ENCODE measurements at regions not wholly inside any gene's neighbourhood (a gene's known extent, or its start where the extent isn't known, plus 50 kb on each side); places are given as distances from the start of the nearest gene placed in this dataset.

GRCh38 chr7:52791176-52791700 lies 244.2 kb upstream of the POM121L12 start:
- H3K4me1 ChIP-seq (replicated peaks in 1 of 4; ENCODE audit: control insufficient read depth in 3 of 4, insufficient read depth in 4 of 4, low read length in 3 of 4), result no peaks in the 10 kb centered on the region

More at GRCh38 chr7:52791176-52791700, 244.2 kb upstream of the POM121L12 start:
- no peak overlapping the region for H2BK20ac ChIP-seq (ENCODE audit: low read length)
- WGBS, 2 experiments (ENCODE audit: extremely low coverage in 1 of 2, insufficient coverage in 1 of 2, insufficient read length in 1 of 2, insufficient replicate concordance in 2 of 2, low coverage in 1 of 2, low lambda C conversion rate in 2 of 2, missing lambda C conversion rate in 1 of 2), result 90% methylated on average over 4 of the region's 4 CpGs; no CpG with 5 or more reads in 1 of the 2 experiments
- no peak overlapping the region for H2AFZ ChIP-seq (ENCODE audit: low read length)
- ChIA-PET POLR2A (ENCODE audit: partially characterized antibody) (no interaction called here), CTCF (ENCODE audit: partially characterized antibody) (interaction anchor here (1.2 kb wide), 1 partner anchor 517 kb away, joined by 4 read pairs; no protein-coding TSS in a partner anchor)
- no peak overlapping the region for H2BK15ac ChIP-seq (ENCODE audit: low read length)
- no peak overlapping the region for H4K91ac ChIP-seq (replicated peaks; ENCODE audit: insufficient read length, low read length)
- H3K4ac ChIP-seq (replicated peaks; ENCODE audit: insufficient read length, low read depth, low read length), result no peak overlapping the region
- no peaks in the 10 kb centered on the region for H3K79me2 ChIP-seq (ENCODE audit: control insufficient read depth in 1 of 2, insufficient read depth in 2 of 2, low read length in 2 of 2)
- no peaks in the 10 kb centered on the region; a peak in 1 of 4 replicates for H3K9me3 ChIP-seq (ENCODE audit: insufficient read depth in 2 of 2, low read depth in 1 of 2, low read length in 1 of 2)
- no peak overlapping the region for H4K5ac ChIP-seq (ENCODE audit: insufficient read length, low read depth, low read length)
- H3K36me3 ChIP-seq (ENCODE audit: control insufficient read depth in 2 of 4, insufficient read depth in 4 of 4, low read length in 3 of 4), result no peaks in the 10 kb centered on the region
- no peak overlapping the region for H4K8ac ChIP-seq (ENCODE audit: extremely low read depth, insufficient read depth, low read length)
- H4K20me1 ChIP-seq (replicated peaks in 1 of 2; ENCODE audit: control insufficient read depth in 1 of 2, insufficient read depth in 2 of 2, low read length in 2 of 2), result no peaks in the 10 kb centered on the region
- no peak overlapping the region for H3K18ac ChIP-seq (ENCODE audit: extremely low read depth, low read length)
- H3K4me2 ChIP-seq (ENCODE audit: insufficient read depth in 1 of 2, low read depth in 2 of 2, low read length in 2 of 2), result no peak overlapping the region
- DNase-seq (ENCODE audit: low read depth in 1 of 2, low spot score in 2 of 2), result no peak
- no peaks in the 10 kb centered on the region for H3K27me3 ChIP-seq (replicated peaks in 1 of 4; ENCODE audit: control insufficient read depth in 3 of 4, extremely low read depth in 1 of 4, insufficient read depth in 3 of 4, low read length in 3 of 4)
- H3K23me2 ChIP-seq (ENCODE audit: low read depth, low read length), result no peaks in the 10 kb centered on the region
- TF ChIP-seq SP4 (IDR thresholded peaks at IDR 0.05; ENCODE audit: low read length), result no peak
- no peak for TF ChIP-seq RNF2 (IDR thresholded peaks at IDR 0.05; ENCODE audit: borderline replicate concordance, low read depth, low read length, missing control alignments, poor library complexity, severe bottlenecking)
- TF ChIP-seq EZH2 (IDR thresholded peaks at IDR 0.05; ENCODE audit: low read depth, low read length, severe bottlenecking), result no peak
- TF ChIP-seq CHD2 (IDR thresholded peaks at IDR 0.05; ENCODE audit: low read length), result no peak
- TF ChIP-seq NRF1 (IDR thresholded peaks at IDR 0.05; ENCODE audit: low read depth, low read length), result no peak
- no peak for TF ChIP-seq ZNF274 (IDR thresholded peaks at IDR 0.05; ENCODE audit: borderline replicate concordance, extremely low read depth, low read length)
- no peak for TF ChIP-seq ATF2 (IDR thresholded peaks at IDR 0.05; ENCODE audit: low read length)
- no peak for TF ChIP-seq E2F6 (IDR thresholded peaks at IDR 0.05)
- TF ChIP-seq SP1 (IDR thresholded peaks at IDR 0.05; ENCODE audit: low read depth, low read length), result no peak
- H3K9ac ChIP-seq (replicated peaks in 1 of 4; ENCODE audit: extremely low read depth in 1 of 4, low read depth in 3 of 4, low read length in 3 of 4), result no peak overlapping the region
- no peak overlapping the region for H2BK120ac ChIP-seq (replicated peaks; ENCODE audit: low read depth, low read length)
- H3K14ac ChIP-seq (ENCODE audit: insufficient read length), result no peak overlapping the region
- no peak overlapping the region for H3K27ac ChIP-seq (ENCODE audit: low read depth, low read length)
- no peak for FAIRE-seq
- no peak overlapping the region for H3K56ac ChIP-seq (replicated peaks; ENCODE audit: insufficient read length, low read depth, low read length)
- H3K79me1 ChIP-seq (ENCODE audit: low read depth, low read length), result no peaks in the 10 kb centered on the region
- H2AK5ac ChIP-seq (ENCODE audit: low read depth, low read length), result no peak overlapping the region
- H2BK5ac ChIP-seq (ENCODE audit: low read depth, low read length), result no peak overlapping the region
- no peak overlapping the region for H3K23ac ChIP-seq (ENCODE audit: insufficient read length)
- H3K4me3 ChIP-seq (ENCODE audit: extremely low read depth in 1 of 4, insufficient read depth in 2 of 4, low read depth in 3 of 4, low read length in 4 of 4), result no peak overlapping the region
- no peak overlapping the region for H2BK12ac ChIP-seq (ENCODE audit: low read depth, low read length)

Data from H1 (cell line).